ENCODE measurements at regions not wholly inside any gene's neighbourhood (a gene's known extent, or its start where the extent isn't known, plus 50 kb on each side); places are given as distances from the start of the nearest gene placed in this dataset.

GRCh38 chr1:17973694-17974093 is 133.9 kb upstream of the IGSF21 start:
- no peak for DNase-seq (ENCODE audit: low read depth)

- no peak for DNase-seq (ENCODE audit: low read depth)
These were observed 130.7 kb upstream of the IGSF21 start for GRCh38 chr1:17976854-17977253.

- DNase-seq (ENCODE audit: low read depth), result no peak
These were observed 129.6 kb upstream of the IGSF21 start for GRCh38 chr1:17978016-17978415.

- no peak for DNase-seq (ENCODE audit: low read depth)
These were observed 127.8 kb upstream of the IGSF21 start for GRCh38 chr1:17979815-17980214.

GRCh38 chr1:17982197-17982596 is 125.4 kb upstream of the IGSF21 start:
- no peak for DNase-seq (ENCODE audit: low read depth)

GRCh38 chr1:17984583-17984982 is 123.0 kb upstream of the IGSF21 start:
- DNase-seq (ENCODE audit: low read depth), result no peak

- DNase-seq (ENCODE audit: low read depth), result no peak
These were observed 121.4 kb upstream of the IGSF21 start for GRCh38 chr1:17986156-17986555.

- DNase-seq (ENCODE audit: low read depth), result no peak
These were observed 117.2 kb upstream of the IGSF21 start for GRCh38 chr1:17990401-17990800.

GRCh38 chr1:17991996-17992395 is 115.6 kb upstream of the IGSF21 start:
- DNase-seq (ENCODE audit: low read depth), result no peak

GRCh38 chr1:17992800-17993199 is 114.8 kb upstream of the IGSF21 start:
- no peak for DNase-seq (ENCODE audit: low read depth)

GRCh38 chr1:17994046-17994445 is 113.6 kb upstream of the IGSF21 start:
- no peak for DNase-seq (ENCODE audit: low read depth)

- no peak for DNase-seq (ENCODE audit: low read depth)
These were observed 112.1 kb upstream of the IGSF21 start for GRCh38 chr1:17995480-17995879.

- no peak for DNase-seq (ENCODE audit: low read depth)
These were observed 108.7 kb upstream of the IGSF21 start for GRCh38 chr1:17998889-17999288.

- DNase-seq (ENCODE audit: low read depth), result no peak
These were observed 107.7 kb upstream of the IGSF21 start for GRCh38 chr1:17999884-18000283.

GRCh38 chr1:18001725-18002124 is 105.9 kb upstream of the IGSF21 start:
- DNase-seq (ENCODE audit: low read depth), result no peak

- DNase-seq (ENCODE audit: low read depth), result no peak
These were observed 103.3 kb upstream of the IGSF21 start for GRCh38 chr1:18004278-18004677.

GRCh38 chr1:18005238-18005637 is 102.4 kb upstream of the IGSF21 start:
- no peak for DNase-seq (ENCODE audit: low read depth)

GRCh38 chr1:18007391-18008041 is 100.1 kb upstream of the IGSF21 start:
- no peak for DNase-seq (ENCODE audit: low read depth)

GRCh38 chr1:18008081-18008480 is 99.5 kb upstream of the IGSF21 start:
- DNase-seq (ENCODE audit: low read depth), result no peak

GRCh38 chr1:18009055-18009454 is 98.5 kb upstream of the IGSF21 start:
- DNase-seq (ENCODE audit: low read depth), result no peak

GRCh38 chr1:18009478-18009961 is 98.1 kb upstream of the IGSF21 start:
- DNase-seq (ENCODE audit: low read depth), result no peak

- DNase-seq (ENCODE audit: low read depth), result no peak
These were observed 97.2 kb upstream of the IGSF21 start for GRCh38 chr1:18010408-18010807.

- no peak for DNase-seq (ENCODE audit: low read depth)
These were observed 96.7 kb upstream of the IGSF21 start for GRCh38 chr1:18010945-18011344.

- no peak for DNase-seq (ENCODE audit: low read depth)
These were observed 95.9 kb upstream of the IGSF21 start for GRCh38 chr1:18011703-18012102.

Measured in renal cortical epithelial cell (primary cell).